Astrocyte (in vitro differentiated cells and primary cell): ENCODE measurements at regions not wholly inside any gene's neighbourhood (a gene's known extent, or its start where the extent isn't known, plus 50 kb on each side); places are given as distances from the start of the nearest gene placed in this dataset.

Experiments
- DNase-seq: peaks from one replicate; pipeline ENCODE4 v3.0.0-alpha.2; 2010; ENCODE audit warnings: low read depth
- FAIRE-seq: peaks from 2 replicates; lab custom pipeline; 2011; peaks lifted over from hg19 to GRCh38; lab: Jason Lieb, UNC
- H2AFZ ChIP-seq: 2 replicates; pipeline ENCODE4 v1.6.0; 2012; ENCODE audit warnings: low read depth, low read length, inconsistent platforms
- H3K27ac ChIP-seq: 2 replicates; pipeline ENCODE4 v1.5.1; 2011; ENCODE audit warnings: low read depth, low read length, inconsistent platforms
- H3K27me3 ChIP-seq: 2 replicates; pipeline ENCODE4 v1.6.0; 2011; ENCODE audit warnings: low read length, inconsistent platforms; ENCODE audit not compliant: insufficient read depth
- H3K36me3 ChIP-seq: 2 replicates; pipeline ENCODE4 v1.5.1; 2011; ENCODE audit warnings: low read length, inconsistent platforms; ENCODE audit not compliant: insufficient read depth
- H3K4me1 ChIP-seq: 2 replicates; pipeline ENCODE4 v1.5.1; 2011; ENCODE audit warnings: low read length, inconsistent platforms; ENCODE audit not compliant: insufficient read depth
- H3K4me2 ChIP-seq: 2 replicates; pipeline ENCODE4 v1.6.0; 2012; ENCODE audit warnings: low read length, inconsistent platforms
- H3K4me3 ChIP-seq: 2 replicates; pipeline ENCODE4 v1.5.1; 2011; ENCODE audit warnings: low read depth, mild to moderate bottlenecking, low read length, inconsistent platforms; ENCODE audit not compliant: insufficient read depth
- H3K79me2 ChIP-seq: 2 replicates; pipeline ENCODE4 v1.6.0; 2012; ENCODE audit warnings: mild to moderate bottlenecking, low read length, inconsistent platforms; ENCODE audit not compliant: insufficient read depth
- H3K9ac ChIP-seq: 2 replicates; pipeline ENCODE4 v1.6.0; 2012; ENCODE audit warnings: mild to moderate bottlenecking, low read length, inconsistent platforms
- H3K9me3 ChIP-seq: 2 replicates; pipeline ENCODE4 v1.5.1; 2012; ENCODE audit warnings: low read depth, mild to moderate bottlenecking, low read length, inconsistent platforms; ENCODE audit not compliant: insufficient read depth
- H4K20me1 ChIP-seq: 2 replicates; pipeline ENCODE4 v1.6.0; 2012; ENCODE audit warnings: low read length, inconsistent platforms; ENCODE audit not compliant: insufficient read depth
- H3K27ac Mint-ChIP-seq: one replicate; pipeline ENCODE4 v1.8.0; 2021; ENCODE audit warnings: mild to moderate bottlenecking, mixed read lengths; ENCODE audit not compliant: unreplicated experiment
- H3K27me3 Mint-ChIP-seq: one replicate; pipeline ENCODE4 v1.8.0; 2021; ENCODE audit warnings: low read depth, mixed read lengths; ENCODE audit not compliant: unreplicated experiment
- H3K36me3 Mint-ChIP-seq: one replicate; pipeline ENCODE4 v1.8.0; 2021; ENCODE audit warnings: low read depth, mixed read lengths; ENCODE audit not compliant: unreplicated experiment
- H3K4me1 Mint-ChIP-seq: one replicate; pipeline ENCODE4 v1.8.0; 2021; ENCODE audit warnings: low read depth, mixed read lengths; ENCODE audit not compliant: unreplicated experiment
- H3K4me3 Mint-ChIP-seq: one replicate; pipeline ENCODE4 v1.8.0; 2021; ENCODE audit warnings: mild to moderate bottlenecking, moderate library complexity, mixed read lengths; ENCODE audit not compliant: unreplicated experiment
- H3K9me3 Mint-ChIP-seq: one replicate; pipeline ENCODE4 v1.8.0; 2021; ENCODE audit warnings: mild to moderate bottlenecking, mixed read lengths; ENCODE audit not compliant: unreplicated experiment
- CTCF ChIP-seq: IDR thresholded peaks from 2 replicates; pipeline ENCODE4 v1.5.1; 2011; ENCODE audit warnings: low read depth, mild to moderate bottlenecking, inconsistent platforms, low read length, moderate library complexity; ENCODE audit not compliant: insufficient read depth
- EZH2 ChIP-seq: IDR thresholded peaks from 2 replicates; pipeline ENCODE4 v1.6.1; 2012; ENCODE audit warnings: mild to moderate bottlenecking, low read length, inconsistent platforms; ENCODE audit not compliant: insufficient read depth

GRCh38 chr2:111687911-111688310 lies 196.1 kb downstream of the ANAPC1 start:
- no peak for FAIRE-seq
- no peaks in the 10 kb centered on the region for H3K4me1 ChIP-seq
- H3K9me3 Mint-ChIP-seq, result peaks cover 6% of the 10 kb centered on the region
- peaks cover 4% of the 10 kb centered on the region for H3K27me3 ChIP-seq
- peaks cover 3% of the 10 kb centered on the region for H3K36me3 Mint-ChIP-seq
- no peaks in the 10 kb centered on the region for H3K79me2 ChIP-seq
- H3K9ac ChIP-seq, result no peak overlapping the region
- H4K20me1 ChIP-seq, result no peaks in the 10 kb centered on the region
- no peaks in the 10 kb centered on the region for H3K36me3 ChIP-seq
- H3K4me3 Mint-ChIP-seq, result no peak overlapping the region
- no peaks in the 10 kb centered on the region for H3K9me3 ChIP-seq
- H3K4me2 ChIP-seq, result no peak overlapping the region
- DNase-seq, result no peak
- H2AFZ ChIP-seq, result no peak overlapping the region
- H3K4me3 ChIP-seq, result no peak overlapping the region
- TF ChIP-seq CTCF (no peak), EZH2 (no peak)
- no peak overlapping the region for H3K27ac Mint-ChIP-seq
- H3K27ac ChIP-seq, result no peak overlapping the region
- peaks cover 12% of the 10 kb centered on the region for H3K27me3 Mint-ChIP-seq
- no peaks in the 10 kb centered on the region for H3K4me1 Mint-ChIP-seq

GRCh38 chr2:111688482-111688881 lies 195.5 kb downstream of the ANAPC1 start:
- no peak for DNase-seq
- no peaks in the 10 kb centered on the region for H3K36me3 ChIP-seq
- Mint-ChIP-seq H3K4me1 (no peaks in the 10 kb centered on the region), H3K27me3 (peaks cover 12% of the 10 kb centered on the region), H3K9me3 (peaks cover 6% of the 10 kb centered on the region), H3K4me3 (no peak overlapping the region), H3K36me3 (peaks cover 3% of the 10 kb centered on the region), H3K27ac (no peak overlapping the region)
- no peaks in the 10 kb centered on the region for H3K4me1 ChIP-seq
- no peak overlapping the region for H3K27ac ChIP-seq
- TF ChIP-seq EZH2 (no peak), CTCF (no peak)
- H3K9ac ChIP-seq, result no peak overlapping the region
- no peak overlapping the region for H3K4me2 ChIP-seq
- H2AFZ ChIP-seq, result no peak overlapping the region
- no peak for FAIRE-seq
- peaks cover 4% of the 10 kb centered on the region for H3K27me3 ChIP-seq
- H3K9me3 ChIP-seq, result no peaks in the 10 kb centered on the region
- H3K4me3 ChIP-seq, result no peak overlapping the region
- no peaks in the 10 kb centered on the region for H3K79me2 ChIP-seq
- no peaks in the 10 kb centered on the region for H4K20me1 ChIP-seq

GRCh38 chr2:111689174-111689573 lies 194.8 kb downstream of the ANAPC1 start:
- H4K20me1 ChIP-seq, result no peaks in the 10 kb centered on the region
- no peaks in the 10 kb centered on the region for H3K79me2 ChIP-seq
- Mint-ChIP-seq H3K4me3 (no peak overlapping the region), H3K4me1 (no peaks in the 10 kb centered on the region), H3K27ac (no peak overlapping the region), H3K36me3 (peaks cover 3% of the 10 kb centered on the region), H3K9me3 (peaks cover 5% of the 10 kb centered on the region), H3K27me3 (peaks cover 12% of the 10 kb centered on the region)
- H3K9me3 ChIP-seq, result no peaks in the 10 kb centered on the region
- peaks cover 4% of the 10 kb centered on the region for H3K27me3 ChIP-seq
- no peak for TF ChIP-seq CTCF
- no peak for TF ChIP-seq EZH2
- no peaks in the 10 kb centered on the region for H3K4me1 ChIP-seq
- no peak for FAIRE-seq
- H3K36me3 ChIP-seq, result no peaks in the 10 kb centered on the region
- no peak overlapping the region for H3K27ac ChIP-seq
- H3K9ac ChIP-seq, result no peak overlapping the region
- H3K4me2 ChIP-seq, result no peak overlapping the region
- H2AFZ ChIP-seq, result no peak overlapping the region
- DNase-seq, result no peak
- no peak overlapping the region for H3K4me3 ChIP-seq
